ENCODE measurements at regions not wholly inside any gene's neighbourhood (a gene's known extent, or its start where the extent isn't known, plus 50 kb on each side); places are given as distances from the start of the nearest gene placed in this dataset.
A peak's percentile ranks its signal among the peaks of the same experiment; 100 is the strongest.

DNA sequence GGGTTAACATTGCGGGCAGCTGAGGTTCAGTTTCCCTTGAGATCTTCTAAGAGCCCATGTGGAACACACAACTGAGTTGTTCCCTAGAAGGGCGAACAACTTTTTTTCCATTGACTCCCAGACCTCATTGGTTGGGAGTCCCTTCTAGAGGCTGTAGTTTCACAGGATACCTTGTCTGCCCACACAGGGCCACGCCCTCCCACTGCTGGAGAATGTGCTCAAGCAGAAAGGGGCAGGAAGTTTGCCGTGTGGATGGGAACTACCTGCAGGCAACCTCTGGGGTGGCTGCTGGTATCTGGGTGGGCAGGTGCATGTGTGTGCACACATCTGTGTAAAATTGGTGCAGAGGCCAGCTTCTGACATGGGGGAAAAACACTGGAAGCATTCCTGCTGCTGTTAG is 178.8 kb upstream of the PSMD7 start:
- H3K36me3 Mint-ChIP-seq (ENCODE audit: low read depth, unreplicated experiment): no peaks in the 10 kb centered on the region
- H3K27me3 Mint-ChIP-seq (ENCODE audit: unreplicated experiment): peaks cover 1% of the 10 kb centered on the region
- DNase-seq (ENCODE audit: low spot score): no peak
- H3K4me3 Mint-ChIP-seq (ENCODE audit: unreplicated experiment): no peak overlapping the region
- H3K27ac Mint-ChIP-seq (ENCODE audit: unreplicated experiment): no peak overlapping the region
- TF ChIP-seq, protein P1, sequence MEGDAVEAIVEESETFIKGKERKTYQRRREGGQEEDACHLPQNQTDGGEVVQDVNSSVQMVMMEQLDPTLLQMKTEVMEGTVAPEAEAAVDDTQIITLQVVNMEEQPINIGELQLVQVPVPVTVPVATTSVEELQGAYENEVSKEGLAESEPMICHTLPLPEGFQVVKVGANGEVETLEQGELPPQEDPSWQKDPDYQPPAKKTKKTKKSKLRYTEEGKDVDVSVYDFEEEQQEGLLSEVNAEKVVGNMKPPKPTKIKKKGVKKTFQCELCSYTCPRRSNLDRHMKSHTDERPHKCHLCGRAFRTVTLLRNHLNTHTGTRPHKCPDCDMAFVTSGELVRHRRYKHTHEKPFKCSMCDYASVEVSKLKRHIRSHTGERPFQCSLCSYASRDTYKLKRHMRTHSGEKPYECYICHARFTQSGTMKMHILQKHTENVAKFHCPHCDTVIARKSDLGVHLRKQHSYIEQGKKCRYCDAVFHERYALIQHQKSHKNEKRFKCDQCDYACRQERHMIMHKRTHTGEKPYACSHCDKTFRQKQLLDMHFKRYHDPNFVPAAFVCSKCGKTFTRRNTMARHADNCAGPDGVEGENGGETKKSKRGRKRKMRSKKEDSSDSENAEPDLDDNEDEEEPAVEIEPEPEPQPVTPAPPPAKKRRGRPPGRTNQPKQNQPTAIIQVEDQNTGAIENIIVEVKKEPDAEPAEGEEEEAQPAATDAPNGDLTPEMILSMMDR (IDR thresholded peaks at IDR 0.05; ENCODE audit: unreplicated experiment): no peak
- no peaks in the 10 kb centered on the region for H3K9me3 Mint-ChIP-seq (ENCODE audit: unreplicated experiment)
- H3K4me1 Mint-ChIP-seq (ENCODE audit: unreplicated experiment): no peaks in the 10 kb centered on the region

DNA sequence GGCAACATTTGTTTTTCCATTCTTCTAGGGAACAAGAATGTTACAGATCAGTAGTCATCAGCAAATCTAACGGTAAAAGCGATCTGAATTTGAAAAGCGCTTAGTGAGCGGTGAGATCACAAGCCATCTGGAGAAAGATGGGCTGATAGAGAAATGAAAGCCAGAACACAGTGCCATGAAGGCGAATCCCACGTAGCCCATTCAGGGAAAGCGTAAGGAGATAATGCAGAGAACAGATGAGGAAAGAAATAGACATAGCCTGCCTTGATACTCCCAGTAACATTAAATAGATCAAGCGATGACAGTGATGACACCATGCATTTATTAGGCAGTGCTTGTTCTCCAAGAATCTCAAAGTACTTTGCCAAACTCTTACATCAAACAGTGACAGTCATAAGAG is 183.1 kb upstream of the PSMD7 start:
- Mint-ChIP-seq H3K4me1 (ENCODE audit: unreplicated experiment) (no peaks in the 10 kb centered on the region), H3K4me3 (ENCODE audit: unreplicated experiment) (no peak overlapping the region), H3K27ac (ENCODE audit: unreplicated experiment) (no peak overlapping the region), H3K27me3 (ENCODE audit: unreplicated experiment) (peaks cover 1% of the 10 kb centered on the region), H3K9me3 (ENCODE audit: unreplicated experiment) (no peaks in the 10 kb centered on the region), H3K36me3 (ENCODE audit: low read depth, unreplicated experiment) (no peaks in the 10 kb centered on the region)
- no peak for DNase-seq (ENCODE audit: low spot score)
- TF ChIP-seq, protein P1 (IDR thresholded peaks at IDR 0.05; ENCODE audit: unreplicated experiment): no peak

DNA sequence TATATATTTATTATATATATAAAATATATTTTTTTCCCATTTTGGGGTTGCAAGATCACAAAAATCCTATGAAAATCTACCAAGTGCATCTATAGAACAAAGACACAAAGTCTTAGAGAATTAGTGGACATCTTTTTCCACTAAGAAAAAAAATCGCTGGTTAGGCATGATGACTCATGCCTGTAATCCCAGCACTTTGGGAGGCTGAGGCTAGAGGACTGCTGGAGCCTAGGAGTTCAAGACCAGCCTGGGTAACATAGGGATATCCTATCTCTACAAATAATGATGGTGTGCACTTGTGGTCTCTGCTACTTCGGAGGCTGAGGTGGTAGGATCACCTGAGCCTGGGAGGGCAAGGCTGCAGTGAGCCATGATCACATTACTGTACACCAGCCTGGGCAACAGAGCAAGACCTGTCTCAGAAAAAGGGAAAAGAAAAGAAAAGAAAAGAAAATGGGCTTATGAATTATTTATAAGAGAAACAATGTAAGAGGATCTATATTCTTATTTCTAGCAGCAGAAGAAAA is 185.1 kb upstream of the PSMD7 start:
- Mint-ChIP-seq H3K4me3 (ENCODE audit: unreplicated experiment) (no peak overlapping the region), H3K4me1 (ENCODE audit: unreplicated experiment) (no peaks in the 10 kb centered on the region), H3K36me3 (ENCODE audit: low read depth, unreplicated experiment) (no peaks in the 10 kb centered on the region), H3K27me3 (ENCODE audit: unreplicated experiment) (no peaks in the 10 kb centered on the region), H3K9me3 (ENCODE audit: unreplicated experiment) (no peaks in the 10 kb centered on the region), H3K27ac (ENCODE audit: unreplicated experiment) (no peak overlapping the region)
- no peak for DNase-seq (ENCODE audit: low spot score)
- TF ChIP-seq, protein P1 (IDR thresholded peaks at IDR 0.05; ENCODE audit: unreplicated experiment): no peak

- H3K27me3 Mint-ChIP-seq (ENCODE audit: unreplicated experiment): no peaks in the 10 kb centered on the region
- DNase-seq (ENCODE audit: low spot score): peak; percentile 81
- H3K4me3 Mint-ChIP-seq (ENCODE audit: unreplicated experiment): no peak overlapping the region
- TF ChIP-seq, protein P1 (IDR thresholded peaks at IDR 0.05; ENCODE audit: unreplicated experiment): peak; percentile 85
- no peaks in the 10 kb centered on the region for H3K36me3 Mint-ChIP-seq (ENCODE audit: low read depth, unreplicated experiment)
- no peaks in the 10 kb centered on the region for H3K9me3 Mint-ChIP-seq (ENCODE audit: unreplicated experiment)
- no peak overlapping the region for H3K27ac Mint-ChIP-seq (ENCODE audit: unreplicated experiment)
- no peaks in the 10 kb centered on the region for H3K4me1 Mint-ChIP-seq (ENCODE audit: unreplicated experiment)
Observed at GRCh38 chr16:74107795-74108610, 188.6 kb upstream of the PSMD7 start.

GRCh38 chr16:74104022-74104421 is 192.6 kb upstream of the PSMD7 start:
- H3K27me3 Mint-ChIP-seq (ENCODE audit: unreplicated experiment): peaks cover 3% of the 10 kb centered on the region
- no peak overlapping the region for H3K4me3 Mint-ChIP-seq (ENCODE audit: unreplicated experiment)
- DNase-seq (ENCODE audit: low spot score): no peak
- TF ChIP-seq, protein P1 (IDR thresholded peaks at IDR 0.05; ENCODE audit: unreplicated experiment): no peak
- H3K36me3 Mint-ChIP-seq (ENCODE audit: low read depth, unreplicated experiment): no peaks in the 10 kb centered on the region
- peaks cover 16% of the 10 kb centered on the region for H3K4me1 Mint-ChIP-seq (ENCODE audit: unreplicated experiment)
- no peak overlapping the region for H3K27ac Mint-ChIP-seq (ENCODE audit: unreplicated experiment)
- no peaks in the 10 kb centered on the region for H3K9me3 Mint-ChIP-seq (ENCODE audit: unreplicated experiment)
